ENCODE measurements at regions not wholly inside any gene's neighbourhood (a gene's known extent, or its start where the extent isn't known, plus 50 kb on each side); places are given as distances from the start of the nearest gene placed in this dataset.

GRCh38 chr5:63726496-63726895 lies 235.7 kb downstream of the HTR1A start:
- TF ChIP-seq CTCF (IDR thresholded peaks at IDR 0.05; ENCODE audit: partially characterized antibody, unreplicated experiment) = no peak
- H3K36me3 Mint-ChIP-seq (ENCODE audit: unreplicated experiment) = no peaks in the 10 kb centered on the region

GRCh38 chr5:63719147-63719546 lies 243.1 kb downstream of the HTR1A start:
- DNase-seq = no peak
- Mint-ChIP-seq H3K36me3 (ENCODE audit: unreplicated experiment) (no peaks in the 10 kb centered on the region), H3K27me3 (ENCODE audit: unreplicated experiment) (no peaks in the 10 kb centered on the region), H3K4me3 (ENCODE audit: unreplicated experiment) (no peak overlapping the region), H3K27ac (ENCODE audit: unreplicated experiment) (no peak overlapping the region), H3K9me3 (ENCODE audit: unreplicated experiment) (no peaks in the 10 kb centered on the region), H3K4me1 (ENCODE audit: low read depth, unreplicated experiment) (no peaks in the 10 kb centered on the region)
- no peak for TF ChIP-seq CTCF (IDR thresholded peaks at IDR 0.05; ENCODE audit: partially characterized antibody, unreplicated experiment)

More at GRCh38 chr5:63726496-63726895, 235.7 kb downstream of the HTR1A start:
- Mint-ChIP-seq H3K9me3 (ENCODE audit: unreplicated experiment) (no peaks in the 10 kb centered on the region), H3K4me1 (ENCODE audit: low read depth, unreplicated experiment) (peaks cover 7% of the 10 kb centered on the region), H3K4me3 (ENCODE audit: unreplicated experiment) (no peak overlapping the region), H3K27ac (ENCODE audit: unreplicated experiment) (no peak overlapping the region), H3K27me3 (ENCODE audit: unreplicated experiment) (no peaks in the 10 kb centered on the region)
- DNase-seq = no peak

- Mint-ChIP-seq H3K9me3 (ENCODE audit: unreplicated experiment) (no peaks in the 10 kb centered on the region), H3K27ac (ENCODE audit: unreplicated experiment) (no peak overlapping the region), H3K4me3 (ENCODE audit: unreplicated experiment) (no peak overlapping the region), H3K4me1 (ENCODE audit: low read depth, unreplicated experiment) (no peaks in the 10 kb centered on the region), H3K27me3 (ENCODE audit: unreplicated experiment) (no peaks in the 10 kb centered on the region), H3K36me3 (ENCODE audit: unreplicated experiment) (no peaks in the 10 kb centered on the region)
- no peak for TF ChIP-seq CTCF (IDR thresholded peaks at IDR 0.05; ENCODE audit: partially characterized antibody, unreplicated experiment)
- no peak for DNase-seq
Observed at GRCh38 chr5:63700241-63700640, 262.0 kb downstream of the HTR1A start.

GRCh38 chr5:63697811-63698210 lies 264.4 kb downstream of the HTR1A start:
- Mint-ChIP-seq H3K4me3 (ENCODE audit: unreplicated experiment) (no peak overlapping the region), H3K27ac (ENCODE audit: unreplicated experiment) (no peak overlapping the region), H3K4me1 (ENCODE audit: low read depth, unreplicated experiment) (no peaks in the 10 kb centered on the region), H3K27me3 (ENCODE audit: unreplicated experiment) (no peaks in the 10 kb centered on the region), H3K9me3 (ENCODE audit: unreplicated experiment) (no peaks in the 10 kb centered on the region), H3K36me3 (ENCODE audit: unreplicated experiment) (no peaks in the 10 kb centered on the region)
- TF ChIP-seq CTCF (IDR thresholded peaks at IDR 0.05; ENCODE audit: partially characterized antibody, unreplicated experiment) = no peak
- DNase-seq = no peak

- Mint-ChIP-seq H3K4me1 (ENCODE audit: low read depth, unreplicated experiment) (no peaks in the 10 kb centered on the region), H3K27ac (ENCODE audit: unreplicated experiment) (no peak overlapping the region), H3K36me3 (ENCODE audit: unreplicated experiment) (no peaks in the 10 kb centered on the region), H3K9me3 (ENCODE audit: unreplicated experiment) (no peaks in the 10 kb centered on the region), H3K4me3 (ENCODE audit: unreplicated experiment) (no peak overlapping the region), H3K27me3 (ENCODE audit: unreplicated experiment) (no peaks in the 10 kb centered on the region)
- no peak for TF ChIP-seq CTCF (IDR thresholded peaks at IDR 0.05; ENCODE audit: partially characterized antibody, unreplicated experiment)
- no peak for DNase-seq
Observed at GRCh38 chr5:63690546-63690945, 271.7 kb downstream of the HTR1A start.

Measured in glutamatergic neuron (in vitro differentiated cells).